GM12878 (cell line): ENCODE measurements at regions not wholly inside any gene's neighbourhood (a gene's known extent, or its start where the extent isn't known, plus 50 kb on each side); places are given as distances from the start of the nearest gene placed in this dataset.

ENCODE experiments used
- ATF7 ChIP-seq: fragments of 450-650 bp; IDR thresholded peaks from 2 replicates; pipeline ENCODE4 v1.6.1; 2016; ENCODE audit warnings: low read depth, mild to moderate bottlenecking
- CBFB ChIP-seq: IDR thresholded peaks from 2 replicates; pipeline ENCODE4 v1.6.1; 2016; ENCODE audit warnings: antibody characterized with exemption, low read depth
- CBX5 ChIP-seq: sonication (generic); IDR thresholded peaks from 2 replicates; pipeline ENCODE4 v1.6.1; 2016; ENCODE audit warnings: low read depth, moderate library complexity, mild to moderate bottlenecking, inconsistent platforms
- CHD1 ChIP-seq: IDR thresholded peaks from 2 replicates; pipeline ENCODE4 v1.6.1; 2012; ENCODE audit warnings: low read depth, low read length, improper control_type of control experiment
- EZH2 ChIP-seq: IDR thresholded peaks from 2 replicates; pipeline ENCODE4 v1.6.1; 2012; ENCODE audit warnings: low read depth, mild to moderate bottlenecking, control low read depth, inconsistent platforms, low read length, borderline replicate concordance; ENCODE audit not compliant: control insufficient read depth
- JUND ChIP-seq: IDR thresholded peaks from 2 replicates; pipeline ENCODE4 v1.6.1; 2012; ENCODE audit warnings: low read depth, mild to moderate bottlenecking, low read length, improper control_type of control experiment, moderate library complexity
- ZSCAN29 ChIP-seq: fragments of 450-650 bp; IDR thresholded peaks from 2 replicates; pipeline ENCODE4 v1.6.1; 2017; ENCODE audit warnings: mild to moderate bottlenecking, moderate library complexity
- TF ChIP-seq, protein P1 (sequence below): IDR thresholded peaks from 2 replicates; pipeline ENCODE4 v1.6.1; 2011; ENCODE audit warnings: low read depth, mild to moderate bottlenecking, low read length, moderate library complexity, borderline replicate concordance; ENCODE audit errors: extremely low read depth
- TF ChIP-seq, protein P2 (sequence below), 3 experiments: IDR thresholded peaks in 2 of 3; conservative IDR thresholded peaks in 1 of 3; 2 replicates each; pipeline ENCODE4 v1.5.1; 2011; ENCODE audit warnings: low read depth in 3 of 3, low read length in 3 of 3, mild to moderate bottlenecking in 3 of 3, control low read depth in 2 of 3, moderate library complexity in 2 of 3, inconsistent platforms in 1 of 3, mixed read lengths in 1 of 3; ENCODE audit not compliant: control insufficient read depth in 2 of 3, insufficient read depth in 1 of 3; ENCODE audit errors: extremely low read depth in 1 of 3

DNA sequence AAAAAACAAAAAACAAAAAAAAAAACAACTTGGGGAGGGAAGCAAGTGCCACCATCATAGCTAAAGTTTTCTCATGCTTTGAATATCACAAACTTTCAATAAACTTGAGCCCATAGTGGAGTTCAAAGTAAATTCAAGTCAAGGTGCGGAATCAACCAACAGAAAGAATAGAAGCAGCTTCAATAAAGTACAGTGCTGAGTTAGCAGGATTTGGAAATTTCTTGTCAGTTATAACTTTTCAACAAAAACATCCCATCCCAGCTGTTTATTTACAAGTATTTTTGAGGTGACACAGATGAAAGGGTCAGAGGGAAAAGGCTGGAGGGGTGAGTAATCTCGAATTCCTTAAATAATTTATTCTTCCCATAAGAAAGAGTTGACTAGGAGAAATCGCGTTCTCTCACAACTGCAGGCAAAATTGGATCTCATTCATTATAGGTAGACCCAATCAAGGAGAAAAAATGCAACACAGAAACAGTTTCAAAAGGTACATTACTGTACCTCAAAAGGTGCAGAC, 477.4 kb upstream of the RASGRP1 start:
- TF ChIP-seq CBX5 = no peak
- no peak for TF ChIP-seq JUND
- TF ChIP-seq, protein P1, sequence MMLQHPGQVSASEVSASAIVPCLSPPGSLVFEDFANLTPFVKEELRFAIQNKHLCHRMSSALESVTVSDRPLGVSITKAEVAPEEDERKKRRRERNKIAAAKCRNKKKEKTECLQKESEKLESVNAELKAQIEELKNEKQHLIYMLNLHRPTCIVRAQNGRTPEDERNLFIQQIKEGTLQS = no peak
- TF ChIP-seq, protein P2, sequence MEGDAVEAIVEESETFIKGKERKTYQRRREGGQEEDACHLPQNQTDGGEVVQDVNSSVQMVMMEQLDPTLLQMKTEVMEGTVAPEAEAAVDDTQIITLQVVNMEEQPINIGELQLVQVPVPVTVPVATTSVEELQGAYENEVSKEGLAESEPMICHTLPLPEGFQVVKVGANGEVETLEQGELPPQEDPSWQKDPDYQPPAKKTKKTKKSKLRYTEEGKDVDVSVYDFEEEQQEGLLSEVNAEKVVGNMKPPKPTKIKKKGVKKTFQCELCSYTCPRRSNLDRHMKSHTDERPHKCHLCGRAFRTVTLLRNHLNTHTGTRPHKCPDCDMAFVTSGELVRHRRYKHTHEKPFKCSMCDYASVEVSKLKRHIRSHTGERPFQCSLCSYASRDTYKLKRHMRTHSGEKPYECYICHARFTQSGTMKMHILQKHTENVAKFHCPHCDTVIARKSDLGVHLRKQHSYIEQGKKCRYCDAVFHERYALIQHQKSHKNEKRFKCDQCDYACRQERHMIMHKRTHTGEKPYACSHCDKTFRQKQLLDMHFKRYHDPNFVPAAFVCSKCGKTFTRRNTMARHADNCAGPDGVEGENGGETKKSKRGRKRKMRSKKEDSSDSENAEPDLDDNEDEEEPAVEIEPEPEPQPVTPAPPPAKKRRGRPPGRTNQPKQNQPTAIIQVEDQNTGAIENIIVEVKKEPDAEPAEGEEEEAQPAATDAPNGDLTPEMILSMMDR (IDR thresholded peaks at IDR 0.05 in 2 of 3, conservative IDR thresholded peaks at IDR 0.05 in 1 of 3; ENCODE audit: control insufficient read depth in 2 of 3, extremely low read depth in 1 of 3, insufficient read depth in 1 of 3, low read depth in 3 of 3, low read length in 3 of 3) = no peak
- no peak for TF ChIP-seq EZH2
- no peak for TF ChIP-seq ATF7
- TF ChIP-seq CBFB = no peak
- TF ChIP-seq CHD1 = no peak
- TF ChIP-seq ZSCAN29 = no peak
